ENCODE measurements at regions not wholly inside any gene's neighbourhood (a gene's known extent, or its start where the extent isn't known, plus 50 kb on each side); places are given as distances from the start of the nearest gene placed in this dataset.

DNA sequence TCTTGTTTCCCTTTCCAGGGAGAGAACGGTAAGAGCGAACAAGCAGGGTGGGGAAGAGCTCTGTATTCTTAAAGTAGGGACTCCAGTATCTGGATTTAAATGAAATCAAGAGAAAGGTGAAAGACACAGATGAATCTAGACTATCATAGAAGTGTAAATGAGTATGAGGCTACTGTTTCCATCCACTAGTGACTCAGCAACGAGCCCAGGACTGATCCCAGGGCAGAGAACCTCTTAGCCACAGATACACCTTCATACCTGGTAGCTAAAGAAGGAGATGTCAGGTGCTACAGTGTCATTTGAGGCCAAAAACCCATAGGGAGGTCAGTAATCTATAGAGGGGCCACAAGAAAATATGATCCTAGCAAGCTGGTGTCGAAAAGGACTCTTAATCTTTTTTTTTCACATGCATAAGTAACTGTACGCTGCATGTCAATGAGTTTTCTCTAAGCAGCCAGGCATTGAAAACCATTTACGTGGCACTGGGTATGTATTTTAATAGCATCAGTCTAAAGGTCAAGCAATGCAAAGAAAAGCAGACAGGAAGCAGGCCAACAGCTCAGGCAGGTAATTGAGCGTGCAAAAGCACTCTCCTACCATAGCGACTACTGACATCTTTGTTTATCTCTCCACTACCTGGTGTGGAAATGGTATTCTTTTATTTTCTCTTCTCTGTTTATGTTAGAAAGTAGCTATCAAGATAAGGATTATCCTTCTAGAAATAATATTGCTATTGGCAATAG, 91.5 kb upstream of the EGR2 start:
- FAIRE-seq (no peak), ATAC-seq (peak in 2 of 4 donors; percentile 38 to 87), DNase-seq (no peak)
- no peaks in the 10 kb centered on the region for H3K9me3 ChIP-seq
- no peak overlapping the region for H3K4me3 ChIP-seq
- no peaks in the 10 kb centered on the region for H3K36me3 ChIP-seq
- H3K27ac ChIP-seq: no peak overlapping the region
- intact Hi-C loops (cut with DNase I): no loop called here
- H3K27me3 ChIP-seq: no peaks in the 10 kb centered on the region
- 68 to 75% methylated on average over 8 of the region's 8 CpGs for WGBS, 2 donors
- TF ChIP-seq, protein P1, sequence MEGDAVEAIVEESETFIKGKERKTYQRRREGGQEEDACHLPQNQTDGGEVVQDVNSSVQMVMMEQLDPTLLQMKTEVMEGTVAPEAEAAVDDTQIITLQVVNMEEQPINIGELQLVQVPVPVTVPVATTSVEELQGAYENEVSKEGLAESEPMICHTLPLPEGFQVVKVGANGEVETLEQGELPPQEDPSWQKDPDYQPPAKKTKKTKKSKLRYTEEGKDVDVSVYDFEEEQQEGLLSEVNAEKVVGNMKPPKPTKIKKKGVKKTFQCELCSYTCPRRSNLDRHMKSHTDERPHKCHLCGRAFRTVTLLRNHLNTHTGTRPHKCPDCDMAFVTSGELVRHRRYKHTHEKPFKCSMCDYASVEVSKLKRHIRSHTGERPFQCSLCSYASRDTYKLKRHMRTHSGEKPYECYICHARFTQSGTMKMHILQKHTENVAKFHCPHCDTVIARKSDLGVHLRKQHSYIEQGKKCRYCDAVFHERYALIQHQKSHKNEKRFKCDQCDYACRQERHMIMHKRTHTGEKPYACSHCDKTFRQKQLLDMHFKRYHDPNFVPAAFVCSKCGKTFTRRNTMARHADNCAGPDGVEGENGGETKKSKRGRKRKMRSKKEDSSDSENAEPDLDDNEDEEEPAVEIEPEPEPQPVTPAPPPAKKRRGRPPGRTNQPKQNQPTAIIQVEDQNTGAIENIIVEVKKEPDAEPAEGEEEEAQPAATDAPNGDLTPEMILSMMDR (IDR thresholded peaks at IDR 0.05): no peak
- no peaks in the 10 kb centered on the region for H3K4me1 ChIP-seq

DNA sequence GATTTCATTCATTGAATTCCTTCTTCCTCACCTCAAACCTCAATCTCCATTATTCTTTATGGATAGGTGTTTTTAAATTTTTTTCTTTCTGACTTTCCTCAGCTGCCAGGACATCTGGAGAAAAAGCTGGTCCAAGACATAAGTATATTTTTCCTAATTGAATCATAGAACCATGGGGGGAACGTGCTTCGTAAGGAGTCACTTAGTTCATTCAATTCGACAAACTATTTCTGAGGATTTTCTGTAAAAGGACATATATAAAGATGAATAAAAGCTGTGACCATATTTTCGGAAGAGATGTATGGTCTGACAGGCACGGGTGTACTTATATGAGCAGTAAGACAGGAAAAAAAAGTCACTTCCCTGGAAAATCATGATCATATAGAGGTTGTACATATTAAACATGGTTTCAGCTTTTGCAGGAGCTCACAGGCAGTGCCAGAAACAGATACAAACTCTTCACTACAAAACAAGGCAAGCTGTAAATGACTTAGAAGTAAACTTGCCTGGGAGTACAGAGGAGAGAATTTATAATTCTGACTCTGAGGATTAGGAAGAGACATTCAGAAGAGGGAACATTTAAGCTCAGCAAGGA, 88.2 kb upstream of the EGR2 start:
- Histone ChIP-seq H3K4me3 (no peak overlapping the region), H3K27ac (no peak overlapping the region), H3K4me1 (no peaks in the 10 kb centered on the region), H3K27me3 (no peaks in the 10 kb centered on the region), H3K36me3 (no peaks in the 10 kb centered on the region), H3K9me3 (no peaks in the 10 kb centered on the region)
- WGBS, 2 donors: 58 to 66% methylated on average over 5 of the region's 5 CpGs
- FAIRE-seq (no peak), DNase-seq (no peak), ATAC-seq (no peak)
- intact Hi-C loops (cut with DNase I): no loop called here
- TF ChIP-seq, protein P1 (IDR thresholded peaks at IDR 0.05): no peak

DNA sequence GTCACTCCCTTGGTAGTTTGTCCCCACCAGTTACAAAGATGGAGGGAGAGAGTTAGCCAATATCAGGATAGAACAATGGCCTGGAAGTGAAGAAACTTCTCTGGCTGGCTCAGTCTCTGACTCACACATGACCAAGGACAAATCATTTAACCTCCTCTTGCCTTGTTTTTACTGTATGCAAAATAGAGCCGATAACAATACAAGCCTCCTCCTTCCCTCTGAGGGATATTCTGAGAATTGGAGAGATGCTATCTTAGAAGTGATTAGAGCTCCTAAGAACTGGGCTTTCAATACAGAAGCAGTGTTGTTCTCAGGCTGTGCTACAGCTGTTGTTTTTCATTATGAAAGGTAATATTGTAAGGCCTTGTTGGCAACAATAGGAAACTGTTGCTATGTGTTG, 87.7 kb upstream of the EGR2 start:
- 26 to 54% methylated on average over 1 of the region's 1 CpG for WGBS, 2 donors
- DNase-seq (no peak), ATAC-seq (no peak), FAIRE-seq (no peak)
- Histone ChIP-seq H3K4me3 (no peak overlapping the region), H3K27ac (no peak overlapping the region), H3K36me3 (no peaks in the 10 kb centered on the region), H3K27me3 (no peaks in the 10 kb centered on the region), H3K9me3 (no peaks in the 10 kb centered on the region), H3K4me1 (no peaks in the 10 kb centered on the region)
- TF ChIP-seq, protein P1 (IDR thresholded peaks at IDR 0.05): no peak
- intact Hi-C loops (cut with DNase I): no loop called here

DNA sequence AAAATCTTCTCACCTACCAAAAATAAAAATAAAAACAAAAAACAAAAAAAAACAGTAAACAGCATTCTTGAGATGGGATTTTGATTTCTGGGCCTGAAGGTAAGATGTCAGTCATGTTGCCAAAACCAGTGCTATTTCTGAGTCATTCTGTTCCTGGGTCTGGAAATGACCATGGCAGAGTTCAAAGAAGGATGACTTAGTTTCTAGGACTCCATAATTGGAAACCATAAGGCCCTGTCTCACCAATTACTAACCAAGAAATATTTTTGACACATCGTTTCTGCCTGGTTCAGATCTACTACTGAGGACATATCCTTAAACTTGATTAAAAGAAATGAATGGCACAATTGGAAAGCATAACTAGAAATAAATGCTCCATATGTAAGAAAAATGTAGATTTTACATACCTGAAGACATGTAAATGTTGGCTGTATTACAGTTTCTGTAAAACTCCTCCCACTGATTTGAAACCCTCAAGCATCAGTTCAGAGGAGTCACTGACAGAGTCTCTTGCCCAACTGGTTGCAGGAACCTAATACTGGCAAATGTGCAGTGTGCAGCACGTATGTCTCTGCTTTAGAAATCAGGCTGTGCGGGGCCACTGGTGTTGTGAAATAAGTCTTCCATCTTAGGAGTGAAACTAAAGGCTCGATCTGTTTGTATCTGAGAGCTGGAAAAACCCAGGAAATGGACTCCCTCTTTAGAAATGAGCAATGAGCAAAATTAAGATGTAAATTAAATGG, 84.8 kb upstream of the EGR2 start:
- 65 to 73% methylated on average over 4 of the region's 4 CpGs for WGBS, 2 donors
- no peaks in the 10 kb centered on the region for H3K9me3 ChIP-seq
- H3K27me3 ChIP-seq: no peaks in the 10 kb centered on the region
- ATAC-seq (no peak), FAIRE-seq (no peak), DNase-seq (no peak)
- no peak overlapping the region for H3K27ac ChIP-seq
- H3K4me1 ChIP-seq: no peaks in the 10 kb centered on the region
- intact Hi-C loops (cut with DNase I): no loop called here
- H3K36me3 ChIP-seq: no peaks in the 10 kb centered on the region
- H3K4me3 ChIP-seq: no peak overlapping the region
- TF ChIP-seq, protein P1 (IDR thresholded peaks at IDR 0.05): no peak

Measured in pancreas (tissue), 10 donors.